ENCODE measurements at regions not wholly inside any gene's neighbourhood (a gene's known extent, or its start where the extent isn't known, plus 50 kb on each side); places are given as distances from the start of the nearest gene placed in this dataset.

GRCh38 chr7:395643-396042, 105.7 kb downstream of the FOXL3 start:
- TF ChIP-seq CTCF (IDR thresholded peaks at IDR 0.05; ENCODE audit: low read length) = no peak
- TF ChIP-seq EZH2phosphoT487 (IDR thresholded peaks at IDR 0.05; ENCODE audit: low read length) = no peak
- no peak for TF ChIP-seq EZH2 (optimal IDR thresholded peaks at IDR 0.05; ENCODE audit: low read depth, low read length)
